ENCODE measurements at regions not wholly inside any gene's neighbourhood (a gene's known extent, or its start where the extent isn't known, plus 50 kb on each side); places are given as distances from the start of the nearest gene placed in this dataset.

DNA sequence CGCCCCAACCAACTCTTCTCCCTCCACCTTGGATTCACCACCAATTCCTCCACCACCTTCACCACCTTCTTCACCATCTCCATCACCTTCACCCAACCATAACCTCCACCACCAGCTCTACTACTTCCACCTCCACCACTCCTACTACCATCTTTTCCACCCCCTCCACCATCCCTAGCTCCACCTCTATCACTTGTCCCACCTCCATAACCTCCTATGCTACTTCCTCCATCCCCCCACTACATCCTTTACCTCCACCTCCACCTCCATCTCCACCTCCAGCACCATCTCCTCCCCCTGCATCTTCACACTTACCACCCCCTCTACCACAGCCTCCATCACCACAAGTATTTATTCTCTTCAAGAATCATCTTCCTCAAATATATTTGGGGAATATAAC, 254.9 kb upstream of the EGLN3 start:
- Mint-ChIP-seq H3K27me3 (ENCODE audit: unreplicated experiment) (no peaks in the 10 kb centered on the region), H3K4me3 (ENCODE audit: unreplicated experiment) (no peak overlapping the region), H3K4me1 (ENCODE audit: unreplicated experiment) (no peaks in the 10 kb centered on the region), H3K9me3 (ENCODE audit: unreplicated experiment) (no peaks in the 10 kb centered on the region), H3K36me3 (ENCODE audit: low read depth, unreplicated experiment) (no peaks in the 10 kb centered on the region), H3K27ac (ENCODE audit: unreplicated experiment) (no peak overlapping the region)
- no peak for DNase-seq (ENCODE audit: low spot score)
- TF ChIP-seq CTCF (IDR thresholded peaks at IDR 0.05; ENCODE audit: unreplicated experiment): no peak

GRCh38 chr14:34204774-34205173, 253.9 kb upstream of the EGLN3 start:
- no peak for TF ChIP-seq CTCF (IDR thresholded peaks at IDR 0.05; ENCODE audit: unreplicated experiment)
- Mint-ChIP-seq H3K27ac (ENCODE audit: unreplicated experiment) (no peak overlapping the region), H3K4me3 (ENCODE audit: unreplicated experiment) (no peak overlapping the region), H3K27me3 (ENCODE audit: unreplicated experiment) (no peaks in the 10 kb centered on the region), H3K9me3 (ENCODE audit: unreplicated experiment) (no peaks in the 10 kb centered on the region), H3K4me1 (ENCODE audit: unreplicated experiment) (no peaks in the 10 kb centered on the region), H3K36me3 (ENCODE audit: low read depth, unreplicated experiment) (no peaks in the 10 kb centered on the region)
- no peak for DNase-seq (ENCODE audit: low spot score)

GRCh38 chr14:34203251-34203722, 252.4 kb upstream of the EGLN3 start:
- Mint-ChIP-seq H3K4me3 (ENCODE audit: unreplicated experiment) (no peak overlapping the region), H3K27ac (ENCODE audit: unreplicated experiment) (no peak overlapping the region), H3K9me3 (ENCODE audit: unreplicated experiment) (no peaks in the 10 kb centered on the region)

DNA sequence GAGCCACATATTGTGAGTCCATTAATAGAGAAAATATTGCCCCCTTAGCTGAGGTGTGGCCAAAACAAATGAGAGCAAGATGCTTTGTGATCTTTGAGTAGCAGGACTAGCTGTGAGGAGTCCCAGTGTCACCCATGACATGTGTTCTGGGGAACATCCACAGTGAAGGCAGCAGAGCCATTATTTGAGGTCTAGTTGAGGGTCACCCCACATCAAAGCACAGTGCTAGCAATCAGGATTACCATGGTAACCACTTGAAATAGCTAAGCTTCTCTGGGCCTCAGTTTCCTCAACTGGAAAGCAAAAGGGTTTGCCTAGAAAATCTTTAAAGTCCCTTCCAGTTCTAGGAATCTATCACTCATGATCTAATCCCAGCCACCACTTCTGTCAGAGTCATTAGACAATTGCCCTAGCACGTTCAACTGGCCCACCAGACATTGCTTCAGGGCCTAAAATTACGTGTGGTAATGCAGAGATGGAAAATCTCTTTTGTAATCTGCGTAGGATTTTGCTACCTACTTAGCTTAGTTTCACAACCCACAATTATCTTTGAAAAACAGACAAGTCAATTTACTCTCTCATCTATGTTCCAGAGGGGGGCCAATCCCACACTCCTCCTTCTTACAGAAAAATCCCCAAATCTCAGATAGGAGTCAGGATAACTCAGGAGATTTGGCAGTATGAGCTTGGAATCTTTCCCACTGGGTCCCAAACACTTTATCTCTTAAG, 251.2 kb upstream of the EGLN3 start:
- no peaks in the 10 kb centered on the region for H3K27me3 Mint-ChIP-seq (ENCODE audit: unreplicated experiment)
- H3K4me3 Mint-ChIP-seq (ENCODE audit: unreplicated experiment): no peak overlapping the region
- H3K4me1 Mint-ChIP-seq (ENCODE audit: unreplicated experiment): peaks cover 4% of the 10 kb centered on the region
- no peak overlapping the region for H3K27ac Mint-ChIP-seq (ENCODE audit: unreplicated experiment)
- H3K9me3 Mint-ChIP-seq (ENCODE audit: unreplicated experiment): no peaks in the 10 kb centered on the region
- no peak for DNase-seq (ENCODE audit: low spot score)
- no peaks in the 10 kb centered on the region for H3K36me3 Mint-ChIP-seq (ENCODE audit: low read depth, unreplicated experiment)
- TF ChIP-seq CTCF (IDR thresholded peaks at IDR 0.05; ENCODE audit: unreplicated experiment): no peak

More at GRCh38 chr14:34203251-34203722, 252.4 kb upstream of the EGLN3 start:
- no peaks in the 10 kb centered on the region for H3K36me3 Mint-ChIP-seq (ENCODE audit: low read depth, unreplicated experiment)
- no peak for DNase-seq (ENCODE audit: low spot score)
- no peak for TF ChIP-seq CTCF (IDR thresholded peaks at IDR 0.05; ENCODE audit: unreplicated experiment)
- H3K27me3 Mint-ChIP-seq (ENCODE audit: unreplicated experiment): no peaks in the 10 kb centered on the region
- H3K4me1 Mint-ChIP-seq (ENCODE audit: unreplicated experiment): no peaks in the 10 kb centered on the region

DNA sequence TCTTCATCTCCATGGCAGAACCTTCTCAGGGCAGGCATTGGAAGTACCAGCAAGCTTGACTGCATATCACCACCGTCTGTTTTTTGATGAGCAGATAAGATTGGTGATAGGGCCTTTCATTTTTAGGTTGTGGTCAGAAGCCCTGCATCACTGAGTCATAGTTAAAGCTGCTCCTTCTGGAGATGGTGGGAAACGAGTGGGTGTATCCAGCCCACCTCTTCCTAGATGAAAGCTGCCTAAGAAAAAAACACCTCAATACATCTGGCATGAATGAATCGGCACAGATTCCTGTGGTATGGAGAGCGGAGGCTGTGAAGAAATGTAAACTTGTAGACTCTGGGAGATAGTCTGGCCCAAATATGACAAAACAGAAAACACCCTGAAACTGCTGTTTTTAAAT, 248.7 kb upstream of the EGLN3 start:
- TF ChIP-seq CTCF (IDR thresholded peaks at IDR 0.05; ENCODE audit: unreplicated experiment): no peak
- no peak overlapping the region for H3K4me3 Mint-ChIP-seq (ENCODE audit: unreplicated experiment)
- no peaks in the 10 kb centered on the region for H3K9me3 Mint-ChIP-seq (ENCODE audit: unreplicated experiment)
- H3K27ac Mint-ChIP-seq (ENCODE audit: unreplicated experiment): no peak overlapping the region
- H3K27me3 Mint-ChIP-seq (ENCODE audit: unreplicated experiment): no peaks in the 10 kb centered on the region
- DNase-seq (ENCODE audit: low spot score): no peak
- H3K4me1 Mint-ChIP-seq (ENCODE audit: unreplicated experiment): peaks cover 17% of the 10 kb centered on the region
- no peaks in the 10 kb centered on the region for H3K36me3 Mint-ChIP-seq (ENCODE audit: low read depth, unreplicated experiment)
